KBM-7 (cell line): ENCODE measurements at regions not wholly inside any gene's neighbourhood (a gene's known extent, or its start where the extent isn't known, plus 50 kb on each side); places are given as distances from the start of the nearest gene placed in this dataset.

Experiments
- DNase-seq: peaks from one replicate; pipeline ENCODE4 v3.0.0-alpha.2; 2015
- in situ Hi-C: fragments of 300-500 bp; cut with MboI; formaldehyde crosslinking; loops from 2 replicates; pipeline ENCODE4 v1.14.3; 2020; ENCODE audit warnings: low sequenced_read_pairs, low pct_unique_long_range_greater_than_20kb, mixed read lengths

GRCh38 chr3:25297667-25298585 is 130.1 kb upstream of the RARB start:
- in situ Hi-C loops = no loop called here
- no peak for DNase-seq

- DNase-seq = no peak
- in situ Hi-C loops = no loop called here
Observed at GRCh38 chr3:25300141-25300540, 127.9 kb upstream of the RARB start.

GRCh38 chr3:25304916-25305315 is 123.1 kb upstream of the RARB start:
- in situ Hi-C loops = no loop called here
- DNase-seq = no peak

GRCh38 chr3:25306066-25306465 is 122.0 kb upstream of the RARB start:
- DNase-seq = no peak
- in situ Hi-C loops = no loop called here

GRCh38 chr3:25306705-25307104 is 121.4 kb upstream of the RARB start:
- in situ Hi-C loops = no loop called here
- no peak for DNase-seq

GRCh38 chr3:25313286-25313685 is 114.8 kb upstream of the RARB start:
- in situ Hi-C loops = no loop called here
- DNase-seq = no peak

- in situ Hi-C loops = no loop called here
- no peak for DNase-seq
Observed at GRCh38 chr3:25324954-25325655, 103.0 kb upstream of the RARB start.

- no peak for DNase-seq
- in situ Hi-C loops = no loop called here
Observed at GRCh38 chr3:25335356-25335755, 92.7 kb upstream of the RARB start.

GRCh38 chr3:25338158-25338725 is 89.8 kb upstream of the RARB start:
- in situ Hi-C loops = no loop called here
- no peak for DNase-seq

GRCh38 chr3:25339225-25339624 is 88.8 kb upstream of the RARB start:
- in situ Hi-C loops = no loop called here
- DNase-seq = peak; percentile 2

- in situ Hi-C loops = no loop called here
Observed at GRCh38 chr3:25344670-25345069, 83.4 kb upstream of the RARB start.

GRCh38 chr3:25349095-25349494 is 79.0 kb upstream of the RARB start:
- DNase-seq = no peak
- in situ Hi-C loops = no loop called here

More at GRCh38 chr3:25344670-25345069, 83.4 kb upstream of the RARB start:
- no peak for DNase-seq

- DNase-seq = no peak
- in situ Hi-C loops = no loop called here
Observed at GRCh38 chr3:25349828-25350724, 78.0 kb upstream of the RARB start.

GRCh38 chr3:25350725-25351114 is 77.3 kb upstream of the RARB start:
- no peak for DNase-seq
- in situ Hi-C loops = no loop called here

GRCh38 chr3:25354071-25354470 is 74.0 kb upstream of the RARB start:
- in situ Hi-C loops = no loop called here
- DNase-seq = no peak

- no peak for DNase-seq
- in situ Hi-C loops = no loop called here
Observed at GRCh38 chr3:25355034-25355885, 72.8 kb upstream of the RARB start.

- in situ Hi-C loops = no loop called here
- DNase-seq = no peak
Observed at GRCh38 chr3:25355998-25356397, 72.1 kb upstream of the RARB start.

- in situ Hi-C loops = no loop called here
- no peak for DNase-seq
Observed at GRCh38 chr3:25362118-25362517, 65.9 kb upstream of the RARB start.
